GM19025 (cell line): ENCODE measurements at regions not wholly inside any gene's neighbourhood (a gene's known extent, or its start where the extent isn't known, plus 50 kb on each side); places are given as distances from the start of the nearest gene placed in this dataset.

Experiments used
- ATAC-seq: cut with Tn5 transposase; IDR thresholded peaks from one replicate; pipeline ENCODE4 v1.9.1; 2021; ENCODE audit warnings: mild to moderate bottlenecking, low read depth, moderate library complexity; ENCODE audit not compliant: unreplicated experiment

GRCh38 chr5:10854506-10855277 lies 93.7 kb upstream of the DAP start:
- ATAC-seq: no peak

- no peak for ATAC-seq
Measured at GRCh38 chr5:10853154-10853553, 92.1 kb upstream of the DAP start.

DNA sequence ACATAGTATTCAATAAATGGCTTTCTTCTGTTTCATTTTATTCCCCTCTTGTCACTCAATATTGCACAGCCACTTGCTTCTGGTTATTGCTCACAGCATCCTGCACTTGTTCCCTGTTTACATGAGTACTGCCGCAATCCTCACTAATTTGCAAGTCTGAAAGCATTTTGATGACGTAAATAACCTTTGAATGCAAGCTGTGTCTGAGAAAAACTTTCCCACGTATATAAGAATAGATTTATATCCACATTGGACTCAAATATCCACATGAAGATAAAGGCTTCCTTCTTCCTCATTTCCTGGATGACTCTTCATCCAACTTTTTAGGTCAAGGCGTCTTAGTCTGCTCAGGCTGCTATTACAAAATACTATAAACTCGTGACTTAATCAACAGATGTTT lies 88.2 kb upstream of the DAP start:
- no peak for ATAC-seq

- ATAC-seq: no peak
Measured at GRCh38 chr5:10844016-10844415, 83.0 kb upstream of the DAP start.

DNA sequence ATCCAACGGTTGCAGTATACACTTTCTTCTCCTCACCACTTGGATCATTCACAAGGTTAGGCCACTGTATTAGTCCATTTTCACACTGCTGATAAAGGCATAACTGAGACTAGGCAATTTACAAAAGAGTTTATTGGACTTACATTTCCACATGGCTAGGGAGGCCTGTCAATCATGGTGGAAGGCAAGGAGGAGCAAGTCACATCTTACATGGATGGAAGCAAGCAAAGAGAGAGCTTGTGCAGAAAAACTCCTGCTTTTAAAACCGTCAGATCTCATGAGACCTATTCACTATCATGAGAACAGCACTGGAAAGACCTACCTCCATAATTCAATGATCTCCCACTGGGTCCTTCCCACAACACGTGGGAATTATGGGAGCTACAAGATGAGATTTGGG lies 81.8 kb upstream of the DAP start:
- ATAC-seq: no peak

DNA sequence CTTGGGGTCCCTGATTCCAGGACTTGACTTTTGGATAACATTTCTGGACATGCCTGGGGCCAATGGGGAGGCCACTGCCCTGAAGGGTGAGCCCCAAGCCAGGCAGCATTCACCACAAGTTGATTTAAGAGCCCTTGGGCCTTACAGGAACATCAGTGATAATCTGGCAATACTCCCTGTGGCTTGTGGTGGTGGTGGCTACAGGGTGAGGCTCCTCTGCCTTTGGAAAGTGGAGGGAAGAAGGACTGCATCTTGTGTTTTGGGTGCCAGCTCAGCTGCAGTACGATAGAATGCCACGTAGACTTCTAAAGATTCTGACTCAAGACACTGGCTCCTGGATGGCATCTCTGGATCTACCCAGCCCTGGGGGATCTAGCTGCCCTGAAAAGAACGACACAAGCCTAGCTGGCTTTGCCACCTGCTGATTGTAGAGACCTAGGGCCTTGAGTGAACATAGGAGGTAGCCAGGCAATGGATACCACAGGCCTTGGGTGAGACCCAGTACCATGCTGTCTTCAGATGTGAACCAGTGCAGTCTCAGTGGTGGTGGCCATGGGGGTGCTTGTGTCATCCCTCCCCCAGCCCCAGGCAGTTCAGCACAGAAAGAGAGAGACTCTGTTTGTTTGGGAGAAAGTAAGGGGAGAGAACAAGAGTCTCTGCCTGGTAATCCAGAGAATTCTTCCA lies 79.0 kb upstream of the DAP start:
- ATAC-seq: no peak

GRCh38 chr5:10839118-10839517 lies 78.1 kb upstream of the DAP start:
- no peak for ATAC-seq

DNA sequence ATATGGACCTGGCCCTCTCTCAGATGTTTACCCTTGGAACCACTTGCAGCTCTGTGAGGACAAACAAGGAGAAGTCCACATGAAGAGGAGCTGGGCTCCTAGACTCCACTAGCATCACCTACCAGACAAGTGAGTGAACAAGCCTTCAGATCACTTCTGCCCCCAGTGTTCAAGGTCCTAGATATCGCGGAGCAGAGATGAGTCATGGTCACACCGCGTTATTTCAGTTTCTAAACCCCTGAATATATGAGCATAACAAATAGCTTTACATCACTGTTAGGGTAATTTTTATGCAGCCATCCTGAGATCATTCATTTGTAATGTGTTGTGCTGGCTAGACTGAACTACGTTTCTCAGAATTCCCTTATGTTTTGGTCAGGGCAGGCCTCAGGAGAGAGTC lies 77.0 kb upstream of the DAP start:
- ATAC-seq: peak; percentile 96

- no peak for ATAC-seq
Measured at GRCh38 chr5:10836986-10837385, 76.0 kb upstream of the DAP start.

GRCh38 chr5:10834695-10835094 lies 73.7 kb upstream of the DAP start:
- no peak for ATAC-seq

DNA sequence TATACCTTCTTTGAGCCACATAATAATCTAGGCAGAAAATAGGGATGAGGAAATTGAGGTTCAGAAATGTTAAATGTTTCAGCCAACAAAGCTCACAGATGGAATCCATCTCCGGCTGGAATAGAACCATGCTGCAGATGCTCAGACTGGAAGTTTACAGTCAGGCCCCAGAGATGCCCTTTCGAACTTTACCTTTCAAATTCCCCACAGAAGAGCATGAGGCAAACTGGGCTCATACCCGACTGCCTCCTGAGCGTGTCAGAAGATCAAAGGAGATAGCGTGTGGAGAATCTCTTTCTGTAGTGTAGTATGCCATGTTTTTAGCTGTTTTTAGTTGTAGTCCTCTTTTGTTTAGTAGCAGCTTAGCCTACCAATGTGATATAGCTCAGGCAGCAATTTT lies 72.0 kb upstream of the DAP start:
- no peak for ATAC-seq

DNA sequence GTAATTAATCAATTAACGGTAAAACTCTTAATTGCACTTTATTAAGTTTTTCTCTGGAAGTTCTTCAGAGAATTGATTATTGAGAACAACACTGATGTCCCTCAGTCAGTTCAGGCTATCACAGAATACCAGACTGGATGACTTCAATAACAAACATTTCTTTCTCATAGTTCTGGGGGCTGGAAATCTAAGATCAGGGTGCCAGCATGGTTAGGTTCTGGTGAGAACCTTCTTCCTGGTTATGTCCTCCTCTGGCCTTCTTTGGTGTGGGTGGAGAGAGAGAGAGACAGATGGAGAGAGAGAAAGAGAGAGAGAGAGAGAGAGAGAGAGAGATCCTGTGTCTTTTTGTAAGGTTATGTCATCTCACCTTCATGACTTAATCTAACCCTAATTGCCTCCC lies 71.4 kb upstream of the DAP start:
- no peak for ATAC-seq

DNA sequence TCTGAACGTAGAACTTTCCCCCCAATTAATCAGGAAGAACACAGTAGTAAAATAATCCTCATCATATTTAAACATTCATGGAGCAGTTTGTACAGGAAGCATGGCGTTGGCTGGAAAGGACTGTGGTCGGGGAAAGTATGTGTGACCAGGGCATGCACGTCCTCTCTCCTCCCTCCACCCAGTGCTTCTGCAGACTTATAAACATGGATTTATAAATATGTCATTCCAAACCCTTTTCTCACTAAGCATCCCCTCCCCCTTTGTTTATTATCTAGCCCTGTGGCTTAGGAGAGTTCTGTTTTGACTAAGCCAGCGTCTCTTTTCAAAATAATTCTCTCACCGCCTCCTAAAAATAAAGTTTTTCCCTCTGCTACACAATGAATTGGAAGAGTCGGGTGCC lies 70.4 kb upstream of the DAP start:
- ATAC-seq: no peak

DNA sequence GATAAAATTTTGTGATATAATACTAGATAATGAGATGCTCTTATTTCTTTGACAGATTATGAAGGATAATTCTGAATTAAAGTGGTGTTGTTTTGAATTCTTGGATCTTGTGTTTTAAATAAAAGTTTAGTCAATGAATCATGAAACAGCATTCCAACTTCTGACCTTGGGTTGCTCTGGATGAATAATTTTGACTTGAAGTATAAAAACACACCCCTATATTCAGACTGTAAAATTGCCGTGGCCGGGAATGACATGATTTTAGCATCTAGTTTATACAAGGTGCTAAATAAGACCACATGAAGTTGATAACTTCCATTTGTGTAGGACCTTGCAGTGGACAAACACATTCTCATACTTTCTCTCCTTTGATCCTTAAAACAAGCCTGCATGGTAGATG lies 67.2 kb upstream of the DAP start:
- ATAC-seq: no peak

- no peak for ATAC-seq
Measured at GRCh38 chr5:10827571-10827970, 66.5 kb upstream of the DAP start.

- ATAC-seq: no peak
Measured at GRCh38 chr5:10826971-10827370, 65.9 kb upstream of the DAP start.

DNA sequence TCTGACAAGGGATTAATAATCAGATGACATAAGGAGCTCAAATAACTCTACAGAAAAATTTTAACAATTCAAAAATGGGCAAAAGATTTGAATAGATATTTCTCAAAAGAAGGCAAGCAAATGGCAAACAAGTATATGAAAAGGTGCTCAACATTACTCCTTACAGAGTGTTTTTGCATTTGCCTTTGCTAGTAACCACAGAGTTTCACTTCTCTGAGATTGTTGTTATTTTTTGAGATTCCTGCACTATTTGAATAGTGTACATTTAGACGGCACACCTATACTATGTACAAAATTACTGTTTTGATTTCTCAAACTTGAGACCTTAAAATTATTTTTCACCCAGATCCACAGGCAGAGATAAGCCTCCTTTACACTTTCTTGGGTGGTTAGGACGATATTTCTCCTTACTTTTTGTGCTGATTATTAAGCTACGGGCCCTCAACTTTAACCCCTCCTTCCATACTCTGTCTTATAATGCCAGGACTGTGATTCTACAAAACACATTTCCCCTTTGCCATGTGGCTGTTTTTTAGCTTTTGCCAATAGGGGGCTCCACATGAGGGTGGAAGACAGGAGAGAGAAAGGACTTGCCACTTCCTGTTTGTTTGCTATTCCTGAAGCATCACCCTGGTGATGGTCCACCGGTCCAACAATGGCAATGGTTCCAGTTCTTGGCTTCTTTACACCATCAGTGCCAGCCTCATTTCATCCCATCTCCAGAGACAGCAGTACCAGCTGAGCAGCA lies 65.0 kb upstream of the DAP start:
- no peak for ATAC-seq

GRCh38 chr5:10812218-10812617 lies 51.2 kb upstream of the DAP start:
- ATAC-seq: no peak
